GM12874 (cell line): ENCODE measurements at regions not wholly inside any gene's neighbourhood (a gene's known extent, or its start where the extent isn't known, plus 50 kb on each side); places are given as distances from the start of the nearest gene placed in this dataset.

Experiments
- TF ChIP-seq, protein P1 (sequence below): IDR thresholded peaks from 2 replicates; pipeline ENCODE4 v1.5.1; 2011; ENCODE audit warnings: low read depth, mild to moderate bottlenecking, control low read depth, low read length, moderate library complexity; ENCODE audit not compliant: insufficient read depth

DNA sequence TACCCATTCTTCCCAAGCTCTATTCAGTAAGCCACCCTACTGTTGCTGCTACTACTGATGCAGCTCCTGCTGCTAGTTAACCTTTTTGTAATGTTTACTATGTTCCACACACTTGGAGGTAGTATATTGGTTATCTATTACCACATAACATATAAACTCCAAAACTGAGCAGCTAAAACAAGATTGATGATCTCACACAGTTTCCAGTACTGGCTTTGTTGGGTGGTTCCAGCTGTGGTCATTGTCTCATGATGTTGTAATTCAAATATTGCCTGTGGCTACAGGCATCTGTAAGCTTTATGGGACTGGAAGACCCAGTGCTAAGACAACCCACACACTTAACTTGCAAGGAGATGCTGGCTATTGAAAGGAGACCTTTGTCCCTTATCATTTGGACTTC is 556.2 kb upstream of the SUCLG2 start:
- TF ChIP-seq, protein P1, sequence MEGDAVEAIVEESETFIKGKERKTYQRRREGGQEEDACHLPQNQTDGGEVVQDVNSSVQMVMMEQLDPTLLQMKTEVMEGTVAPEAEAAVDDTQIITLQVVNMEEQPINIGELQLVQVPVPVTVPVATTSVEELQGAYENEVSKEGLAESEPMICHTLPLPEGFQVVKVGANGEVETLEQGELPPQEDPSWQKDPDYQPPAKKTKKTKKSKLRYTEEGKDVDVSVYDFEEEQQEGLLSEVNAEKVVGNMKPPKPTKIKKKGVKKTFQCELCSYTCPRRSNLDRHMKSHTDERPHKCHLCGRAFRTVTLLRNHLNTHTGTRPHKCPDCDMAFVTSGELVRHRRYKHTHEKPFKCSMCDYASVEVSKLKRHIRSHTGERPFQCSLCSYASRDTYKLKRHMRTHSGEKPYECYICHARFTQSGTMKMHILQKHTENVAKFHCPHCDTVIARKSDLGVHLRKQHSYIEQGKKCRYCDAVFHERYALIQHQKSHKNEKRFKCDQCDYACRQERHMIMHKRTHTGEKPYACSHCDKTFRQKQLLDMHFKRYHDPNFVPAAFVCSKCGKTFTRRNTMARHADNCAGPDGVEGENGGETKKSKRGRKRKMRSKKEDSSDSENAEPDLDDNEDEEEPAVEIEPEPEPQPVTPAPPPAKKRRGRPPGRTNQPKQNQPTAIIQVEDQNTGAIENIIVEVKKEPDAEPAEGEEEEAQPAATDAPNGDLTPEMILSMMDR, result no peak

DNA sequence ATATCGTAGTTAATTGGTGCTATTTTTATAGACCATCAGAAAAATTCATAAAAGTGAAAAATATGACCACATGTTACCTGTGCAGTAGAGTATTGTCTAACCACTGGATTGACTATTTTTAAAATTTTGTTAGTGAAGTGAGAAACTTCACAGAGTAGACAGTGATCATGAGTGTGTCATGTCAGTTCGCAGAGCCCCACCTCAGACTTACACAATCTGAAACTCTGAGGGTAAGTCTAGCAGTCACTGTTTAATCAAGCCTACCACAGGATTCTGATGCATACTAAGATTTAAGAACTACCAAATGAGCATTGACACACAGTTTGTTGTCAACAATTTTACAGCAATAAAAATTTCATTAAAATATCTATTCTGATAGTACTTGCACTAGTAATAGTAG is 552.9 kb upstream of the SUCLG2 start:
- TF ChIP-seq, protein P1, result no peak

DNA sequence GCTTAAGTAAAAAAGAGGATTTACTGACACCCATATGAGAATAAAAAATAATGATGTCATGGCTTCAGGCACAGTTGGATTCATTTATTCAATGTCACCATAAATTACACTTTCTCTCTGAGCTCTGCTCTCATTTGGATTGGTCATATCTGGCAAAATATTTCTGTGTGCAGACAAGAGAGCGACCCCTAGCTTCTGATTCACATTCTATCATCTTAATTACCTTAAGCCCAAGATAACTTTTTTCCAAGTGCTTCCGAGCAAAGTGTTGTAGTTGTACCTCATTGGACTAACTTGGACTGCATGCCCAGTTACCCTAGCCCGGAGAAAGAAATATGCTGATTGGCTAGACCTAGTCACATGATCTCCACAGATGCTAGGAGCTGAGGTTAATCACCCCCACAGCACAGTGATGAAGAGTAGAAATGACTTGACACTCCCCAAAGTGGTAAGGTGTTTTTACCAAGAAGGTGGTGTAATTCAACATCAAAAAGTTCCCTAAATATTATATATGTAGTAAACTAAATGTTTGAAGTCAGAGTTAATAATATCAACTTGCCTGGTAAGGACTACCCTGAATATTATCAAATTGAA is 552.2 kb upstream of the SUCLG2 start:
- TF ChIP-seq, protein P1, result 0 out of 2 replicates have a peak, but pooled peaks have one; percentile 6

DNA sequence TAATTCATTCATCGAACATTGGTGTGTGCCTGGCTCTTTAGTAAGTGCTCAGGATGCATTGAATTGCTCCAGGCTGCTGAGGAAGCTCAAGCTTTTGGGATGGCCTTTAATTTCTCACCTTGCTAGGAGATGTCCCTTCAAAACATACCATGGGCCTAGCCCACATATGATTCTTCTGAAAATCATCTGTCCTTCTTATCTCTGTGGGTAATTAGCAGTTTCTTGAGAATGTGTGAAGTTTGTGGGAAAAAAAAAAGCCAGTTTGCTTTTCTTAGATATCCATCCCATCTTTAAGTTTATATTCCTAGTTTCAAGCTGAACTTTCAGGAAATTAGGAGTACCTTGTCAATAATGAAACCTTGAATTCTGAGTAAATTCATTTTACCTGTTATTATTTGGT is 532.3 kb upstream of the SUCLG2 start:
- TF ChIP-seq, protein P1, result no peak

DNA sequence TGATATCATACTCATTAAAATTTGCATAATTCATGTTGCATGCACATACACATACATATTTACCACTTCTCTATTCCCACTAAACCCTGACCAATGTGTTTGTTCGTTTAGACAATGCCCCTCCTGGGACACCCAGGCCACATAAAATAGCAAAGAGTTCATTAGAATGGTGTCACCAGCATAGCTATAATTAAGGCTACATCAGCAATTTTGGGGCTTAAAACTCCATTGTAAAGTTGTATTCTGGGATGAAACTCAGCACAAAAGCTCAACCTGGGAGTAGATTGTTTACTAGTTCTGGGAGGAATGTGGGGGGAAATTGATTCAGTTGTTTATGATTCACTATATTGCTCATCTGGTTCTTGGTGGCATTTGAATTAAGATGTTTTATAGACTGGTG is 522.2 kb upstream of the SUCLG2 start:
- TF ChIP-seq, protein P1, result no peak

DNA sequence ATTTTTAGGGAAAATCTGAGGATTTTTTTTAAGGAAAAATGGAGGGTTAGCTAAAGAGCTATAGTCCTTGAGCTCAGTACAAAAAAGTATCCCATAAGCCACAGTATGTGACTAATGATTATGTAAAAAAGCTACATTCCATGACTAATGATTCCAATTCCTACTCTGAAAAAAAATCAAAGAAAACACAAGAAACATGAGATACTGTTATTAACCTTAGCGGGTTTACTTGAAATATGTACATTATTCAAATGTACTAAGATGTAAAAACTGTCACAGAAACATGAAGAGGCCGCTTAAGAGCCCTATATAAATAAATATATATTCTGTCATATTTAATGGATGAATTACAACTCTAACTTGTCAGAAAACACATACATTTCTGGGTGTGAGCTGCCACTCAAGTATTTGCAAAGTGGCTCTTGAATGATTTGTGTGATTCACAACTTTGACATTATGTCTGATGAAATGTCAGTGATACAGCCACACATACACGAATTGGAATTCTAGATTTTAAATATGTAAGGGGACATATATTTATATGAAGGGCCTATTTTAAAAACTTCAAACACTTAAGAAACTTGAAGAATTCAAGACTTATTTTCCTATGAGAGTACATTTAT is 518.7 kb upstream of the SUCLG2 start:
- TF ChIP-seq, protein P1, result no peak

DNA sequence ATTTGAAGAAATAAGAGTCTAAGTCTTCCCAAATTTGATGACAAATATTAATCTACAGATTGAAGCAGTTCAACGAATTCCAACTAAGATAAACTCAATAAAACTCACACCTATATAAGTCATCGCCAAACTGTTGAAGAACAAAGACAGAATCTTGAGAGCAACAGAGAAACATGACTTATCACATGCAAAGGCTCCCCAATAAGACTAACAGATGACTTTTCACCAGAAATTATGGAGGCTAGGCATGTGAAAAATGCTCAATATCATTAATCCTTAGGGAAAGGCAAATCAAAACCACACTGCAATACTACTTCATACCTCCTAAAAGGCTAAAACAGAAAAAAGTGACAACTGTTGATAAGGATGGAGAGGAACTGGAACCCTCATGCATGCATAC is 517.6 kb upstream of the SUCLG2 start:
- TF ChIP-seq, protein P1, result no peak
